22Rv1 (cell line): ENCODE measurements at regions not wholly inside any gene's neighbourhood (a gene's known extent, or its start where the extent isn't known, plus 50 kb on each side); places are given as distances from the start of the nearest gene placed in this dataset.

Experiments
- CTCF ChIP-seq: fragments of 450-650 bp; IDR thresholded peaks from 2 replicates; pipeline ENCODE4 v1.5.1; 2017; ENCODE audit warnings: mild to moderate bottlenecking
- ZFX ChIP-seq: fragments of 450-650 bp; IDR thresholded peaks from 2 replicates; pipeline ENCODE4 v1.6.1; 2017; ENCODE audit warnings: antibody characterized with exemption, borderline replicate concordance

- TF ChIP-seq CTCF: no peak
- TF ChIP-seq ZFX: no peak
Observed at GRCh38 chr10:56212951-56213350, 148.1 kb downstream of the ZWINT start.
